ENCODE measurements at regions not wholly inside any gene's neighbourhood (a gene's known extent, or its start where the extent isn't known, plus 50 kb on each side); places are given as distances from the start of the nearest gene placed in this dataset.

DNA sequence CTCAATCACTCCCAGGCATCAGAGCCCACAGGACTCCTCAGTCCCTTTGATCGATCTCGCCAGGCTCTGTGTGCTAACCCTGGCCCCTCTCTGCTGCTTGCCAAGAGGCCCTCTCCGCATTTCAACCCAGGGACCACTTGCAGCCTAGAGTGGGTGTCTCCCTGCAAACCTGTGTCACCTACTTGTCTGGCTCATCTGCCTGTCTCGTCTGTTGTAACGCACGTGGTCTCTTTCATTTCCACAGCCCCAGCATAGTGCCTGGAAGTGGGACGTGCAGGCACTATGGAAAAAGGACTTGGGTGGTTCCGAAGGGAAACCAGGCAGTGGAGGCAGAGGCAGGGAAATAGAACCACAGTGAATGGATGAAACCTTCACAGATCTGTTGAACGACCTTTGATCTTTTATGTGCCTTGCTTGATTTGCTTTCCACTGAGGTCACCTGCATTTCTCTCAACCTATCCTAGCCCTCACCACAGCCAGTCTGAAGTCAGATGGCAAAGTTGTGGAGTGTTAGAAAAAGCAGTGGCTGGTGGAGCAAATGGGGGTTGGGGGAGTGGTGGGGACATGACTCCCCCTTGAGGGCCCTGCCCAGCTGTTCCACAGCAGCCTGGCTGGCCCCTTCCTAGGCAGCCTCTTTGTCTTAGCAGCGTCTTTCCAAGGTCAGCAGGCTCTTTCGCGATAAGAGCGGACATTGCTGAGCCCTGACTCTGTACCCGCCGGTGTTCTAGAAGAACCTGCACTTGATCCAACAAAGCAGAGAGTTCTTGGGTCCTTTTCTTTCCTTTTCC, 55.8 kb upstream of the TAGAP start:
- DNase-seq (ENCODE audit: low read depth) = no peak
- TF ChIP-seq, protein P1, sequence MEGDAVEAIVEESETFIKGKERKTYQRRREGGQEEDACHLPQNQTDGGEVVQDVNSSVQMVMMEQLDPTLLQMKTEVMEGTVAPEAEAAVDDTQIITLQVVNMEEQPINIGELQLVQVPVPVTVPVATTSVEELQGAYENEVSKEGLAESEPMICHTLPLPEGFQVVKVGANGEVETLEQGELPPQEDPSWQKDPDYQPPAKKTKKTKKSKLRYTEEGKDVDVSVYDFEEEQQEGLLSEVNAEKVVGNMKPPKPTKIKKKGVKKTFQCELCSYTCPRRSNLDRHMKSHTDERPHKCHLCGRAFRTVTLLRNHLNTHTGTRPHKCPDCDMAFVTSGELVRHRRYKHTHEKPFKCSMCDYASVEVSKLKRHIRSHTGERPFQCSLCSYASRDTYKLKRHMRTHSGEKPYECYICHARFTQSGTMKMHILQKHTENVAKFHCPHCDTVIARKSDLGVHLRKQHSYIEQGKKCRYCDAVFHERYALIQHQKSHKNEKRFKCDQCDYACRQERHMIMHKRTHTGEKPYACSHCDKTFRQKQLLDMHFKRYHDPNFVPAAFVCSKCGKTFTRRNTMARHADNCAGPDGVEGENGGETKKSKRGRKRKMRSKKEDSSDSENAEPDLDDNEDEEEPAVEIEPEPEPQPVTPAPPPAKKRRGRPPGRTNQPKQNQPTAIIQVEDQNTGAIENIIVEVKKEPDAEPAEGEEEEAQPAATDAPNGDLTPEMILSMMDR (IDR thresholded peaks at IDR 0.05; ENCODE audit: control insufficient read depth, extremely low read depth, insufficient read depth) = no peak

DNA sequence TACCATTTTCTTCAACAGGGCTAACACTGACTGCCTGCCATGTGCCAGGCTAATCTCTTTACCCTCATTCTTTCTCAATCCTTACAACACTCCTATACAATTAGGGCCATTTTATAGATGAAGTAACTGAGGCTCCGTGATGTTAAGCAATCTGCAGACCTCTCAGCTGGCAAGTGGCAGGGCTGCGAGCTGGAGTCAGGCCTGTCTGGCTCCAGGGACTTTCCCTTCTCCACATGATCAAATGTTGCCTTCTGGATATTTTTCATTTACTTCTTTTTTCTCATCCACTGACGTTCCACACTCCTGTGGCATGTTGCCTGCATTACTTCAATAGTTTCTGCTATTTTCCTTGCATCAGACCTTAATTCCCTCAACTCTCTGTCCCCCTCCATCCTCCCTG, 55.2 kb upstream of the TAGAP start:
- no peak for DNase-seq (ENCODE audit: low read depth)
- no peak overlapping the region for H3K4me3 ChIP-seq (ENCODE audit: low read depth, low read length)
- TF ChIP-seq, protein P1 (IDR thresholded peaks at IDR 0.05; ENCODE audit: control insufficient read depth, extremely low read depth, insufficient read depth) = no peak

More for the DNA sequence above, 55.8 kb upstream of the TAGAP start:
- no peak overlapping the region for H3K4me3 ChIP-seq (ENCODE audit: low read depth, low read length)

DNA sequence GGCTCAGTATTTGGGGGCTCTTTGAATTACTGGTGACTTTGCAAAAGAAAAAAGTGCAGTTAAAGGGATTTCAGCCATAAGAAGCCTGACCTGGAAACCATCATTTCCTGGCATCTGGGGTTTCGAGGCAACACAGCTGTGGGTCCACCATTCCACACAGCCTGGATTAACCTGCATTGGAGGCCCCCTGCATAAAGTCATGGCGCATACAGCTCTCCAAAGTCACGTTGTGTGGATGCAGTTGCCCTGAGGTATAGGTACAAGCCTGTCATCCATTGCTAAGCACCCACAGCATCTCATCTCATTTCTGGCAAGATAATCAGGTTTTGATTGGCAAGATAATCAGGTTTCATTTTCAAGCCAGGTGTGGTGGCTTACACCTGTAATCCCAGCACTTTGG, 54.5 kb upstream of the TAGAP start:
- TF ChIP-seq, protein P1 (IDR thresholded peaks at IDR 0.05; ENCODE audit: control insufficient read depth, extremely low read depth, insufficient read depth) = no peak
- no peak for DNase-seq (ENCODE audit: low read depth)
- no peak overlapping the region for H3K4me3 ChIP-seq (ENCODE audit: low read depth, low read length)

DNA sequence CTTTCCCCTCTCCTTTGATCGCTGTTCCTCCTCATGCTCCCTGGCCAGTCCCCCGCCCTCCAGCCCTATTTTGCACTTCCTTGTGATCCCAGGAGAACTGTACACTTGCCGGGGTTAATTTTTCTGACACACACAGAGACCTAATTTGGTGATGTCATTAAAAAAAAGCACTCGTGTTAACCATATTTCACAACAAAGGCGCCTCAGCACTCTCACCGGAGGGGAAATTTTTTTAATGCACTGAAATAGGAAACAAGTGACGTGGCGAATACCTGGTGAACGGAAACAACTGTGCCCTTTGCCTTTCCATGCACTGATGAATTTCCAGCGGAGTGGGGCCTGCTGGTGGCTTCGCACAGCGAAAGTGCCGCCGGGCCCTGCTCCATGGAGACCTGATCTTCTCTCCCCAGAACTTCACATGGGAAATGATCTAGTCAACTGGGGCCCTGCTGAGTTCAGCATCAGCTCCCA, 53.9 kb upstream of the TAGAP start:
- H3K4me3 ChIP-seq (ENCODE audit: low read depth, low read length) = no peak overlapping the region
- TF ChIP-seq, protein P1 (IDR thresholded peaks at IDR 0.05; ENCODE audit: control insufficient read depth, extremely low read depth, insufficient read depth) = no peak
- no peak for DNase-seq (ENCODE audit: low read depth)

DNA sequence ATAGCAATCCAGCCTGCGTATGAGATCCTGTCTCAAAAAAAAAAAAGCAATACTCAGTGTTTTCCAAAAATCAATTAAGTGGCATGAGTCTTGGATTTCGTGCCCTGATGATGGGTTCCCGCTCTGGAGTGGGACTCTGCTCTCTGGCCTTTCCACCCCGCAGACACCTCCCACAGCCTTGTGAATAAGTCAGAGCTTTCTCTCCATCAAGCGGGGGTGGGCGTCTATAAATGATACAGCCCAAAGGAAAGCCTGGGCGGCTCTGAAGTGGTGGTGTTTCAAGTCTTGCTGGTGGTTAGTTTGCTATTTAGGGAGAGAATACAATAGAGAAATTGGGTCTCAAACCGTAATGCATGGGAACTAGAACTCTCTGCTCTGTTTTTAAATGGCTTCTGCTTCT, 52.5 kb upstream of the TAGAP start:
- H3K4me3 ChIP-seq (ENCODE audit: low read depth, low read length) = no peak overlapping the region
- DNase-seq (ENCODE audit: low read depth) = no peak
- TF ChIP-seq, protein P1 (IDR thresholded peaks at IDR 0.05; ENCODE audit: control insufficient read depth, extremely low read depth, insufficient read depth) = no peak

DNA sequence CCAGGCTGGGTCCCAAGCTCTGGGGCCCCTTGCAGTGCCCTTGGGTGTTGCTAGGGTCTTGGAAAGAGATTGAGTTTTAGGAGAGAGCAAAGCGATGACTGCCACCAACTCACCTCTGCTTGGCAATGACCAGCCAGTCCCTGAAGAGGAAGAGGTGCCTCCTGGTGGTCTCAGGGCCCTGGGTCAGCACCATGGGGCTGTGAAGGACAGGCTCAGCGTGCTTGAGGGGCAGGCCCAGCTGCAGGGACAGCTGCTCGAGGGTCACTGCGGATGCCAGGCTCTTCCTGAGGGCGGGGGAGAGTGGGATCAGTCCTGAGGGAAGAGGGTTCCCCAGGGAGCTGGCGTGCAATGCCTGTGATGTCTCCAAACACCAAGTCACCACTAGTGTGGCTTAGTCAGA, 50.8 kb upstream of the TAGAP start:
- no peak overlapping the region for H3K4me3 ChIP-seq (ENCODE audit: low read depth, low read length)
- TF ChIP-seq, protein P1 (IDR thresholded peaks at IDR 0.05; ENCODE audit: control insufficient read depth, extremely low read depth, insufficient read depth) = no peak
- DNase-seq (ENCODE audit: low read depth) = no peak
